Small intestine (tissue), 7 donors: ENCODE measurements at regions not wholly inside any gene's neighbourhood (a gene's known extent, or its start where the extent isn't known, plus 50 kb on each side); places are given as distances from the start of the nearest gene placed in this dataset.

Experiments used
- DNase-seq, 2 donors: peaks; one replicate each; pipeline versions ENCODE4 v3.0.0 to v3.0.0-alpha.2; 2013
- FAIRE-seq: peaks from 2 replicates; lab custom pipeline; 2012; peaks lifted over from hg19 to GRCh38; lab: Jason Lieb, UNC
- H3K27ac ChIP-seq, 3 donors: one replicate each; pipeline ENCODE4 v1.5.1; 2013; ENCODE audit warnings: low read length in 2 of 3, mild to moderate bottlenecking in 2 of 3, control low read depth in 1 of 3, inconsistent platforms in 1 of 3, low read depth in 1 of 3, moderate library complexity in 1 of 3
- H3K27me3 ChIP-seq, 3 donors: one replicate each; pipeline ENCODE4 v1.6.1; 2013; ENCODE audit warnings: low read length in 3 of 3, inconsistent platforms in 1 of 3; ENCODE audit not compliant: control insufficient read depth in 3 of 3, insufficient read depth in 3 of 3
- H3K36me3 ChIP-seq, 3 donors: one replicate each; pipeline ENCODE4 v1.6.1; 2013; ENCODE audit warnings: low read length in 3 of 3, inconsistent platforms in 1 of 3, low read depth in 1 of 3, mild to moderate bottlenecking in 1 of 3, moderate library complexity in 1 of 3; ENCODE audit not compliant: control insufficient read depth in 3 of 3, insufficient read depth in 2 of 3
- H3K4me1 ChIP-seq, 3 donors: one replicate each; pipeline ENCODE4 v1.6.1; 2013; ENCODE audit warnings: low read length in 2 of 3, inconsistent platforms in 1 of 3, low read depth in 1 of 3, mild to moderate bottlenecking in 1 of 3, moderate library complexity in 1 of 3; ENCODE audit not compliant: control insufficient read depth in 3 of 3, insufficient read depth in 2 of 3
- H3K4me3 ChIP-seq, 3 donors: one replicate each; pipeline ENCODE4 v1.5.1; 2013; ENCODE audit warnings: low read length in 3 of 3, control low read depth in 1 of 3, inconsistent platforms in 1 of 3, low read depth in 1 of 3, mild to moderate bottlenecking in 1 of 3, moderate library complexity in 1 of 3
- H3K9me3 ChIP-seq, 2 donors: one replicate each; pipeline ENCODE4 v1.6.1; 2013; ENCODE audit warnings: low read depth in 1 of 2, low read length in 1 of 2; ENCODE audit not compliant: control insufficient read depth in 2 of 2, insufficient read depth in 1 of 2
- WGBS, 3 donors: extraction: QIAGEN DNeasy Blood & Tissue Kit; methylation state at CpG; one replicate each; pipeline ENCODE4 v1.1.7; 2013; 5-methylcytosine and 5-hydroxymethylcytosine counted together
- donor health status: healthy with polysubstance abuse.
- donor health status: control.
- donor health status: control.
- donor health status: Bipolar disorder and iron deficiency.
- donor health status: healthy.

GRCh38 chr7:126210707-126211106 lies 1042.0 kb downstream of the GRM8 start:
- Histone ChIP-seq H3K9me3 (no peaks in the 10 kb centered on the region), H3K4me3 (no peak overlapping the region), H3K4me1 (no peaks in the 10 kb centered on the region), H3K27ac (no peak overlapping the region), H3K36me3 (no peaks in the 10 kb centered on the region), H3K27me3 (no peaks in the 10 kb centered on the region)
- DNase-seq (no peak), FAIRE-seq (no peak)

- DNase-seq (no peak), FAIRE-seq (no peak)
- Histone ChIP-seq H3K27ac (no peak overlapping the region), H3K27me3 (no peaks in the 10 kb centered on the region), H3K4me3 (no peak overlapping the region), H3K9me3 (no peaks in the 10 kb centered on the region), H3K4me1 (no peaks in the 10 kb centered on the region), H3K36me3 (no peaks in the 10 kb centered on the region)
- 9 to 33% (median 33%) methylated on average over 1 of the region's 1 CpG for WGBS, 3 donors
Observed at GRCh38 chr7:126203185-126203584, 1049.6 kb downstream of the GRM8 start.

- Histone ChIP-seq H3K4me1 (no peaks in the 10 kb centered on the region), H3K27me3 (no peaks in the 10 kb centered on the region), H3K36me3 (no peaks in the 10 kb centered on the region), H3K9me3 (no peaks in the 10 kb centered on the region), H3K27ac (no peak overlapping the region), H3K4me3 (no peak overlapping the region)
- DNase-seq: no peak
- WGBS, 3 donors: 67 to 84% (median 79%) methylated on average over 1 of the region's 1 CpG
- no peak for FAIRE-seq
Observed at GRCh38 chr7:126202177-126202576, 1050.6 kb downstream of the GRM8 start.

GRCh38 chr7:126185959-126186580 lies 1066.7 kb downstream of the GRM8 start:
- DNase-seq: no peak
- H3K27ac ChIP-seq: no peak overlapping the region
- 61 to 74% (median 69%) methylated on average over 7 of the region's 7 CpGs for WGBS, 3 donors
- FAIRE-seq: no peak
- H3K36me3 ChIP-seq: no peaks in the 10 kb centered on the region
- no peak overlapping the region for H3K4me3 ChIP-seq
- peaks cover 0 to 2% of the 10 kb centered on the region in 2 donors for H3K9me3 ChIP-seq
- H3K27me3 ChIP-seq: no peaks in the 10 kb centered on the region
- H3K4me1 ChIP-seq: no peaks in the 10 kb centered on the region

GRCh38 chr7:126179916-126180315 lies 1072.8 kb downstream of the GRM8 start:
- no peaks in the 10 kb centered on the region for H3K36me3 ChIP-seq
- DNase-seq: no peak
- no peak overlapping the region for H3K27ac ChIP-seq
- no peak overlapping the region for H3K4me3 ChIP-seq
- FAIRE-seq: no peak
- peaks cover 0 to 3% of the 10 kb centered on the region in 2 donors for H3K9me3 ChIP-seq
- H3K27me3 ChIP-seq: no peaks in the 10 kb centered on the region
- no peaks in the 10 kb centered on the region for H3K4me1 ChIP-seq

- DNase-seq (no peak), FAIRE-seq (no peak)
- Histone ChIP-seq H3K27me3 (no peaks in the 10 kb centered on the region), H3K27ac (no peak overlapping the region), H3K4me3 (no peak overlapping the region), H3K9me3 (peaks cover 0 to 6% of the 10 kb centered on the region in 2 donors), H3K36me3 (no peaks in the 10 kb centered on the region), H3K4me1 (no peaks in the 10 kb centered on the region)
Observed at GRCh38 chr7:126178865-126179264, 1073.9 kb downstream of the GRM8 start.

GRCh38 chr7:126177782-126178181 lies 1075.0 kb downstream of the GRM8 start:
- Histone ChIP-seq H3K36me3 (no peaks in the 10 kb centered on the region), H3K27ac (no peak overlapping the region), H3K4me3 (no peak overlapping the region), H3K4me1 (no peaks in the 10 kb centered on the region), H3K9me3 (peaks cover 0 to 6% of the 10 kb centered on the region in 2 donors), H3K27me3 (no peaks in the 10 kb centered on the region)
- FAIRE-seq (no peak), DNase-seq (no peak)
- 33 to 62% (median 44%) methylated on average over 1 of the region's 1 CpG for WGBS, 3 donors

- 64 to 82% (median 70%) methylated on average over 2 of the region's 2 CpGs for WGBS, 3 donors
- Histone ChIP-seq H3K9me3 (no peaks in the 10 kb centered on the region), H3K27ac (no peak overlapping the region), H3K27me3 (no peaks in the 10 kb centered on the region), H3K4me3 (no peak overlapping the region), H3K36me3 (no peaks in the 10 kb centered on the region), H3K4me1 (no peaks in the 10 kb centered on the region)
- FAIRE-seq: no peak
- DNase-seq: no peak
Observed at GRCh38 chr7:126166645-126167044, 1086.1 kb downstream of the GRM8 start.

GRCh38 chr7:126163647-126164046 lies 1089.1 kb downstream of the GRM8 start:
- no peaks in the 10 kb centered on the region for H3K36me3 ChIP-seq
- DNase-seq: no peak
- no peaks in the 10 kb centered on the region for H3K9me3 ChIP-seq
- H3K27me3 ChIP-seq: no peaks in the 10 kb centered on the region
- no peak for FAIRE-seq
- H3K4me3 ChIP-seq: no peak overlapping the region
- H3K27ac ChIP-seq: no peak overlapping the region
- no peaks in the 10 kb centered on the region for H3K4me1 ChIP-seq
- WGBS, 3 donors: 15 to 54% (median 17%) methylated on average over 1 of the region's 1 CpG
